Lower leg skin (tissue), 4 donors: ENCODE measurements at regions not wholly inside any gene's neighbourhood (a gene's known extent, or its start where the extent isn't known, plus 50 kb on each side); places are given as distances from the start of the nearest gene placed in this dataset.

Experiments
- DNase-seq, 2 donors: peaks; one replicate each; pipeline ENCODE4 v3.0.0-alpha.2; 2019; ENCODE audit warnings: low spot score in 2 of 2
- H3K4me3 ChIP-seq: fragments of 200-600 bp; sonication (generic); 2 replicates; pipeline ENCODE4 v1.5.1; 2017; ENCODE audit warnings: mild to moderate bottlenecking, low read depth; ENCODE audit not compliant: poor library complexity, severe bottlenecking
- POLR2A ChIP-seq, 2 donors: fragments of 450-650 bp; IDR thresholded peaks; one replicate each; pipeline ENCODE4 v1.6.1; 2016 to 2017; ENCODE audit warnings: antibody characterized with exemption in 2 of 2, mild to moderate bottlenecking in 1 of 2, moderate library complexity in 1 of 2
- WGBS, 2 donors: methylation state at CpG; one replicate each; pipeline ENCODE4 v1.1.5; 2018; 5-methylcytosine and 5-hydroxymethylcytosine counted together
- intact Hi-C: fragments of 100-400 bp; cut with DNase I; formaldehyde crosslinking; loops from one replicate; pipeline ENCODE4 v1.15.0; 2023; ENCODE audit warnings: low total_unique reads
- TF ChIP-seq, protein P1 (sequence below), 3 donors: fragments of 450-650 bp; IDR thresholded peaks; one replicate each; pipeline ENCODE4 v1.5.1; 2016; ENCODE audit warnings: antibody characterized with exemption in 3 of 3, mild to moderate bottlenecking in 3 of 3, moderate library complexity in 2 of 3

DNA sequence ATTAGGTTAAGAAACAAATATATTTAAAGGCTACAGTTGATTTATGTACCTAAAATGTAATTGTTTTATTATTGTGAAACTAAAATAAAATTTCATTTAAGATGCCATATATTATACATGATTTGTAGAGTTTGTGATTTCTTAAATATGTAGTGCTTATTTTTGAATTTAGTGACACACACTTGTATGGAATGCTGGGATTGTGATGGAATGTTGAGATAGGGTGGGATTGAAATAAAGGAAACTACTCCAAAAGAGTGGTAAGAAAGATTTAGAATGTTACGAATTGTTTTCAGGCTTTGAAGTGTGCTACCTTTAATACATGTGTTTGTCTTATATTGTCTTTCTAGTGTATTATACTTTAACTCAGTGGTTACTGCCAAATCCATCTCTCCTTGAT, 330.3 kb upstream of the PITX2 start:
- no peak overlapping the region for H3K4me3 ChIP-seq
- intact Hi-C loops: no loop called here
- no peak for DNase-seq
- WGBS, 2 donors: 59 to 75% methylated on average over 1 of the region's 1 CpG
- TF ChIP-seq, protein P1, sequence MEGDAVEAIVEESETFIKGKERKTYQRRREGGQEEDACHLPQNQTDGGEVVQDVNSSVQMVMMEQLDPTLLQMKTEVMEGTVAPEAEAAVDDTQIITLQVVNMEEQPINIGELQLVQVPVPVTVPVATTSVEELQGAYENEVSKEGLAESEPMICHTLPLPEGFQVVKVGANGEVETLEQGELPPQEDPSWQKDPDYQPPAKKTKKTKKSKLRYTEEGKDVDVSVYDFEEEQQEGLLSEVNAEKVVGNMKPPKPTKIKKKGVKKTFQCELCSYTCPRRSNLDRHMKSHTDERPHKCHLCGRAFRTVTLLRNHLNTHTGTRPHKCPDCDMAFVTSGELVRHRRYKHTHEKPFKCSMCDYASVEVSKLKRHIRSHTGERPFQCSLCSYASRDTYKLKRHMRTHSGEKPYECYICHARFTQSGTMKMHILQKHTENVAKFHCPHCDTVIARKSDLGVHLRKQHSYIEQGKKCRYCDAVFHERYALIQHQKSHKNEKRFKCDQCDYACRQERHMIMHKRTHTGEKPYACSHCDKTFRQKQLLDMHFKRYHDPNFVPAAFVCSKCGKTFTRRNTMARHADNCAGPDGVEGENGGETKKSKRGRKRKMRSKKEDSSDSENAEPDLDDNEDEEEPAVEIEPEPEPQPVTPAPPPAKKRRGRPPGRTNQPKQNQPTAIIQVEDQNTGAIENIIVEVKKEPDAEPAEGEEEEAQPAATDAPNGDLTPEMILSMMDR (IDR thresholded peaks at IDR 0.05): no peak
- no peak for TF ChIP-seq POLR2A (IDR thresholded peaks at IDR 0.05)

DNA sequence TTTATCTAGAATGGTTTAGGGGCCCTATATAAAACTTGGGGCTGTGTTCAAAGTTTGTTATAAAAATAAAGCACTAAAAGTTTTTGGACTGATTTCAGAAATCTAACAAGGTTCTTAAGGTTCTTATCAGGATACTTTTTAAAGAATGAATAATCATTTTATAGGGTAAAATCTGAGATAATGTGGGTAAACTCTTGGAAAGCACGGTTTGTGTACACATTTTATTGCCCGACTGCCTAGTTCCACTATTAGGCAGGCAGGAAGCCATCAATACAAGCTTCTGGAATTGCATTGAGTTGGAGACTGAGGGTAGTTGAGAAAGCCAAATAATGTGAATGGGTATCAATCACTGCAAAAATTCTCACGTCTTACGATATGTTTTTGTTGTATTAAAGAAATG, 331.0 kb upstream of the PITX2 start:
- TF ChIP-seq, protein P1 (IDR thresholded peaks at IDR 0.05): no peak
- intact Hi-C loops: no loop called here
- 73 to 79% methylated on average over 4 of the region's 4 CpGs for WGBS, 2 donors
- no peak for DNase-seq
- H3K4me3 ChIP-seq: no peak overlapping the region

DNA sequence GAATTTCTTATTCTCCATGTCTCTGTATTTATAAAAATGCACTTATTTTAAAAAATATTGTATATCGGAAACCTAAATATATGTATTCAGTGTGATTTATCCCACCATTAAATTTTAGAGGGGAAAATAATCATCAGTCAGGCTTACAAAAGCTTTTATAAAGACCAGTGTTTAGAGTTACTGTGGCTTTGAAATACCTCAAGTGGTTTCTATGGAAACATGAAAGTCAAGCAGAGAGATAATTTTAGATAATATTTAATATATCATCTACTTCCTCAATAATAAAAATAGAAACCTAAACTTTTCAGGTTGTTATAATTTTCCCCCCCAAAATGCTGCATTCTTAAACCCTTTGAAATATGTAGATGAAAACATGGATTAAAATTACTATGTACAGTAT, 332.9 kb upstream of the PITX2 start:
- TF ChIP-seq, protein P1 (IDR thresholded peaks at IDR 0.05): no peak
- no peak for TF ChIP-seq POLR2A (IDR thresholded peaks at IDR 0.05)
- 90 to 93% methylated on average over 1 of the region's 1 CpG for WGBS, 2 donors
- H3K4me3 ChIP-seq: no peak overlapping the region
- DNase-seq: no peak
- intact Hi-C loops: no loop called here

- no peak overlapping the region for H3K4me3 ChIP-seq
- intact Hi-C loops: no loop called here
- no peak for DNase-seq
- TF ChIP-seq POLR2A (IDR thresholded peaks at IDR 0.05): no peak
- TF ChIP-seq, protein P1 (IDR thresholded peaks at IDR 0.05): no peak
These were observed 336.3 kb upstream of the PITX2 start for GRCh38 chr4:110959041-110959643.

- H3K4me3 ChIP-seq: no peak overlapping the region
- WGBS, 2 donors: 80 to 90% methylated on average over 3 of the region's 3 CpGs
- TF ChIP-seq POLR2A (IDR thresholded peaks at IDR 0.05): no peak
- TF ChIP-seq, protein P1 (IDR thresholded peaks at IDR 0.05): no peak
- no peak for DNase-seq
- intact Hi-C loops: no loop called here
These were observed 338.2 kb upstream of the PITX2 start for GRCh38 chr4:110961066-110961465.

GRCh38 chr4:110962616-110963015, 339.7 kb upstream of the PITX2 start:
- 55 to 80% methylated on average over 3 of the region's 3 CpGs for WGBS, 2 donors
- no peak overlapping the region for H3K4me3 ChIP-seq
- TF ChIP-seq, protein P1 (IDR thresholded peaks at IDR 0.05): no peak
- TF ChIP-seq POLR2A (IDR thresholded peaks at IDR 0.05): no peak
- DNase-seq: no peak
- intact Hi-C loops: no loop called here
